IPS-18c (cell line): ENCODE measurements at regions not wholly inside any gene's neighbourhood (a gene's known extent, or its start where the extent isn't known, plus 50 kb on each side); places are given as distances from the start of the nearest gene placed in this dataset.

Experiments
- H3K4me3 ChIP-seq: 2 replicates; pipeline ENCODE4 v1.7.0; 2013; ENCODE audit warnings: low read depth, mild to moderate bottlenecking, low read length, moderate library complexity; ENCODE audit not compliant: insufficient read depth
- H3K9me3 ChIP-seq: one replicate; pipeline ENCODE4 v1.6.1; 2013; ENCODE audit warnings: mild to moderate bottlenecking, low read length, moderate library complexity; ENCODE audit not compliant: control insufficient read depth, insufficient read depth

GRCh38 chr13:43980587-43980986 lies 100.9 kb downstream of the LACC1 start:
- no peak overlapping the region for H3K4me3 ChIP-seq
- no peaks in the 10 kb centered on the region for H3K9me3 ChIP-seq

DNA sequence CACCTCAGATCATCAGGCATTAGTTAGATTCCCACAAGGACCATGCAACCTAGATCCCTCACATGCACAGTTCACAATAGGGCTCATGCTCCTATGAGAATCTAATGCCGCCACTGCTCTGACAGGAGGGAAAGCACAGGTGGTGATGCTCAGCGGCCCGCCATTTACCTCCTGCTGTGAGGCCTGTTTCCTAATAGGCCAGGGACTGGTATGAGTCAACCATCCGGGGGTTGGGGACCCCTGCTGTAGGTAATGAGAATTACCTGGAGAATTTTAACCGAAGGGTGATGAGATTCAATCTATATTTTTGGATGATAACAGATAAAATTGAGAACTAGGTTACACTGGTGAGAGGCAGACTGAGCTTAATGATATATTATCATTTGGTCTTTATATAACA lies 101.4 kb downstream of the LACC1 start:
- no peaks in the 10 kb centered on the region for H3K9me3 ChIP-seq
- H3K4me3 ChIP-seq: no peak overlapping the region

- Histone ChIP-seq H3K4me3 (no peak overlapping the region), H3K9me3 (no peaks in the 10 kb centered on the region)
Observed at GRCh38 chr13:43981512-43982301, 102.0 kb downstream of the LACC1 start.

DNA sequence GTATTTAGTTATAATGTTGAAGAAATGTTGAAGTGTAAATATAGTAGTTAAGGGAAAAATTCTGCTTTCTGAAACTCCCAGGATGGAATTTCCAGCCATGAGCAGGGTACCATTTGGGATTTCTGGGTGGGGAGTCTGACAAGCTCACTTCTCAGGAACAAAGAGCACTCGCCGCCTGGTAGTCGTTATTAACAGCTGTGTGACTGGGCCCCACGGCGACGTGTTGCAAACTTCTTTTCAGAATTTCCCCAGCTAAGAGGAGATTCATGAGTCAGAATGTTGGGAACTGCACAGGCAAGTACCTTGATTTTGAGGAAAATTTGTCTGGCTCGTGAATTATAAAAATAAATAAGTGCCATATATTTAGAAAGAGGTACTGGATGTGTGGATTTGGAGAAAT lies 103.7 kb downstream of the LACC1 start:
- Histone ChIP-seq H3K9me3 (no peaks in the 10 kb centered on the region), H3K4me3 (no peak overlapping the region)

DNA sequence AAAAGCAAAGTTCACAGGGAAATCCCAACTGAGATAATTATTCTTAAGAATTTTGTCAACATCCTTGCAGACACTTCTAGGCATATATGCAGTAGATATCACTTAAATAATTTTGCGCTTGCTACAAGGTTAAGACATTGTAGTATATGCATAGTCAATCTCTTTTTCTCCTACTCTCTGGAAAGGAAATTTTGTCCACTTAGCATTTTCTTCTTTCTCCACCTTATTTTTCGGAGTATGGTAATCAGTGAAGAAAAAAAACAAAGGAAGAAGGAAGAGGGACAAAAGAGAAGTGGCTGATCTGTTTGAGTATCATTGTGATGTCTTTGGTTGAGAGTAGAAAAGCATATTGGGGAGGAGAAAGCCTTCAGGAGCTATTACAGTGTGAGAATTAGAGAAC lies 104.6 kb downstream of the LACC1 start:
- no peaks in the 10 kb centered on the region for H3K9me3 ChIP-seq
- H3K4me3 ChIP-seq: no peak overlapping the region

- H3K4me3 ChIP-seq: no peak overlapping the region
- H3K9me3 ChIP-seq: no peaks in the 10 kb centered on the region
Observed at GRCh38 chr13:43985422-43986072, 105.8 kb downstream of the LACC1 start.

GRCh38 chr13:43986421-43986981 lies 106.8 kb downstream of the LACC1 start:
- H3K4me3 ChIP-seq: no peak overlapping the region

GRCh38 chr13:43988302-43988701 lies 108.6 kb downstream of the LACC1 start:
- H3K4me3 ChIP-seq: no peak overlapping the region
- no peaks in the 10 kb centered on the region for H3K9me3 ChIP-seq

More at GRCh38 chr13:43986421-43986981, 106.8 kb downstream of the LACC1 start:
- no peaks in the 10 kb centered on the region for H3K9me3 ChIP-seq

- H3K9me3 ChIP-seq: no peaks in the 10 kb centered on the region
Observed at GRCh38 chr13:43990021-43990420, 110.3 kb downstream of the LACC1 start.

DNA sequence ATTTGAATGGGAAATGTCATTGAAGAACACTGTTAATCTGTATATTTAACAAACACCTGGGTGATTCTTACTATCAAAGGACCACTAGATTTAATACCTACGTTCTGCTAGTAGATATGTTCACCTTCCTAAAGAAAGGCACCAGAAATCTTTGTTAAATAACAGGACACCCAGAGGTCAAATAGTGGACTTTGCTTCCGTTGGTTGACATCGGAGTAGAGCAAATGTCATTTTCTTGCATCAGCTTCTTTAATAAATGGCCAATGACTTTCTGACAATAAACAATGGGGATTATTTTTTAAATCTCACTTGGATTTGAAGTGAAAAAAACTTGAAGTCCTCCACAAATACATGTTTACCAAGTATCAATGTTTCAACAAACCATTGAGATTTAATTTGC lies 111.1 kb downstream of the LACC1 start:
- H3K4me3 ChIP-seq: no peak overlapping the region
- H3K9me3 ChIP-seq: no peaks in the 10 kb centered on the region

More at GRCh38 chr13:43990021-43990420, 110.3 kb downstream of the LACC1 start:
- no peak overlapping the region for H3K4me3 ChIP-seq

DNA sequence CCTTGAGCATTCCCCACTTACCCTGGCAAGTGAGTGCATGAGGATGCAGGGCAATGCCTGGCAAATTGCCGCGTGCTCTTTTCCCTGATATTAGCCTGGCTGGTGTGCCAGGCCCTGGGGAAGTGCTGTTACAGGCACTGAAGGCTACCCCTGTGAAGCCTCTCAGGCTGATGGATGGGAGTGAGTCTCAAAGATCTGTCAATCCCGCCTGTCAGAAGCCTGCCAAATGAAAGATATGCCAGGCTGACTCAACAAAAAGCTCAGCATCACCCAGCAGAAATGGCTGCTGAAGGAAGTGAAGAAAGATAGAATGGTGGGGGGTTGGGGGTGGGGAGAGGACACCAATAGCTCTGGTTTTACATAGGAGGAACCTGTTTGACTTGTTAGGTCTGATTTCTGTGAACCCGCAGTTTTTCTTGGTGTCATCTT lies 112.1 kb downstream of the LACC1 start:
- H3K4me3 ChIP-seq: no peak overlapping the region
- no peaks in the 10 kb centered on the region for H3K9me3 ChIP-seq

DNA sequence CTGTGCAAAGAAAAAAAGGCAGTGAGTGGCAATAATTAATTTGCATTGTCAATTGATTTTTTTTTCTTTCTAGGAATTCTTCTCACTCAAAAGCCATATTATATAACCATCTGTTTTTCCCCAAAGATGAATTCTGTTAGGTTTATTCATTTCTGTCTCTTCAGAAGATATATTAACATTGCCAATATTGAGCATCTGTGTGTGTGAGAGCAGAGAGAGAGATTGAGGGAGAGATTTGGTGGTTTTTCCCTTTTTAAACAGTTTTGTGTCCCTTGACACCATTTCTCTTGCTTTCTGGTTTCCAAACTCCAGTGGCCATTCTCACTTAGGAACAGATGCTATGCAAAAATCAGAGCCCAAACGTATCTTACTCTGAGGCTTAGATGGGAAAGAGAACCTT lies 112.5 kb downstream of the LACC1 start:
- Histone ChIP-seq H3K4me3 (no peak overlapping the region), H3K9me3 (no peaks in the 10 kb centered on the region)

- Histone ChIP-seq H3K9me3 (no peaks in the 10 kb centered on the region), H3K4me3 (no peak overlapping the region)
Observed at GRCh38 chr13:43994999-43995859, 115.5 kb downstream of the LACC1 start.

DNA sequence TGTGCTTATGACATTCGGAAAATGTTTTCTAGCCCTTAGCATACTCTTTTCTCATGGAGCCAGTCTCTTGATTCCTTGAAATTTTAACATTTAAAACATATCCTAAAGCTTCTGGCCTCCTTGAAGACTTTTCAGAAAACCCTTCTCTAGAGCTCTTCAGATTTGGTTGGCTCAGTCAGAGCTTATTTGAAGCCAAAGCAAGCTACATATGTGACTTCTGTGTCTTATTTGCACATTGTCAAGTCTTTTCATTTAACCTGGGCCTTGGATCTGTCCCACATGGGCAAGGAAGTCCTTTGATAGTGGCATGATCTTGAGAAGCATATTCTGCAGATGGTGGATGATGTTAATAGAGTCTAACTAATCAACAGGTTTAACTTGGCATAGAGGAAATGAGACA lies 116.5 kb downstream of the LACC1 start:
- H3K9me3 ChIP-seq: no peaks in the 10 kb centered on the region
- H3K4me3 ChIP-seq: no peak overlapping the region

DNA sequence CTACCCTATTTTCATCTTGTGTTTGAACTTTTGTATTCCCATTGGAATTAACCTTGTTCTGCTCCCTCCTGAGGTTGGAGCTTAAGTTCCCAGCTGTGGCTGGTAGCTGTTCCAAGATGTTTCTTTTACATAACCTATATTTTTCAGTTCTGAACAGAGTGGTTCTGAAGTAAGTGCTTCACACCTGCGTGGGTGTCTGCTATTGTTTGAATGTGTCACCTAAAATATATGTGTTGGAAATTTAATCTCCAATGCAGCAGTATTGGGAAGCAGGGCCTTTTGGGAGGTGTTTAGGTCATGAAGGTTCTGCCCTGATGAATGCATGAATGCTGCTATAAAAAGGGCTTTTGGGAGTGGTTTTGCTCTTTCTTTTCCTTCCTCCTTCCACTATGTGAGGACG lies 123.8 kb downstream of the LACC1 start:
- Histone ChIP-seq H3K9me3 (peaks cover 7% of the 10 kb centered on the region), H3K4me3 (no peak overlapping the region)

DNA sequence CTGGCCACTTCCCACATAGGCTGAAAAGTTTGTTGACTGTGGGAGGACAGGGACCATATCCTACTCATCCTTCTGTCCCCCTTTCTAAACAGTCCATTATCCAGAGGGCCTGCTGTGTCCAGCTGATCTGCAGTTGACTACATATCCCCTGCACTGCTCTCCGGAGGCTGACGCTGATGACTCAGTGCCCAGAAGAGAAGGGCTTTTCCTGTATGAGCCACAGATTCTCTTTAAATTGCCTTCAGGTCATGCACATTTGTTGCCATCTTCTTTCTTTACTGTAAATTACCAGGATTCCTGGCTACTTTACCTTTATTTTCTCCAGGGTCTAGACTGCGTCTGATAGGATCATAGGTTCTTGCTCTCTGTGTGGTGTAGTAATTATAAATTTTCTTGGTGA lies 125.2 kb downstream of the LACC1 start:
- no peak overlapping the region for H3K4me3 ChIP-seq
- peaks cover 7% of the 10 kb centered on the region for H3K9me3 ChIP-seq

GRCh38 chr13:44007451-44007850 lies 127.7 kb downstream of the LACC1 start:
- no peak overlapping the region for H3K4me3 ChIP-seq

More at GRCh38 chr13:44007451-44007850, 127.7 kb downstream of the LACC1 start:
- H3K9me3 ChIP-seq: peaks cover 2% of the 10 kb centered on the region
